MM.1S (cell line): ENCODE measurements at regions not wholly inside any gene's neighbourhood (a gene's known extent, or its start where the extent isn't known, plus 50 kb on each side); places are given as distances from the start of the nearest gene placed in this dataset.

Source experiments
- DNase-seq: peaks from one replicate; pipeline ENCODE4 v3.0.0-alpha.2; 2015
- H2AFZ ChIP-seq: fragments of 300-600 bp; sonication (generic); 2 replicates; pipeline ENCODE4 v1.6.0; 2016; ENCODE audit warnings: antibody characterized with exemption, low read length
- H3F3A ChIP-seq: fragments of 300-600 bp; sonication (generic); 2 replicates; pipeline ENCODE4 v1.6.1; 2016; ENCODE audit warnings: mild to moderate bottlenecking, antibody characterized with exemption, low read length, moderate library complexity, mixed read lengths; ENCODE audit not compliant: insufficient read depth
- H3K27ac ChIP-seq: fragments of 300-600 bp; sonication (generic); 2 replicates; pipeline ENCODE4 v1.5.1; 2016; ENCODE audit warnings: mild to moderate bottlenecking, low read length
- H3K27me3 ChIP-seq: fragments of 300-600 bp; sonication (generic); replicated peaks from 2 replicates; pipeline ENCODE4 v1.6.0; 2016; ENCODE audit warnings: low read length; ENCODE audit not compliant: insufficient read depth
- H3K36me3 ChIP-seq: fragments of 300-600 bp; sonication (generic); replicated peaks from 2 replicates; pipeline ENCODE4 v1.6.1; 2016; ENCODE audit warnings: mild to moderate bottlenecking, low read length, mixed read lengths; ENCODE audit not compliant: insufficient read depth
- H3K4me1 ChIP-seq: fragments of 300-600 bp; sonication (generic); 2 replicates; pipeline ENCODE4 v1.6.1; 2016; ENCODE audit warnings: low read length, mixed read lengths
- H3K4me2 ChIP-seq: fragments of 300-600 bp; sonication (generic); 2 replicates; pipeline ENCODE4 v1.6.0; 2016; ENCODE audit warnings: low read depth, low read length
- H3K4me3 ChIP-seq: fragments of 300-600 bp; sonication (generic); 2 replicates; pipeline ENCODE4 v1.5.1; 2016; ENCODE audit warnings: low read length, mixed read lengths
- H3K79me2 ChIP-seq: fragments of 300-600 bp; sonication (generic); 2 replicates; pipeline ENCODE4 v1.6.1; 2016; ENCODE audit warnings: mixed run types, low read length, mixed read lengths
- H3K9ac ChIP-seq: fragments of 300-600 bp; sonication (generic); 2 replicates; pipeline ENCODE4 v1.6.1; 2016; ENCODE audit warnings: low read length, mixed read lengths
- H3K9me2 ChIP-seq: fragments of 300-600 bp; sonication (generic); replicated peaks from 2 replicates; pipeline ENCODE4 v1.6.1; 2016; ENCODE audit warnings: mild to moderate bottlenecking, low read length, mixed read lengths; ENCODE audit not compliant: insufficient read depth
- H3K9me3 ChIP-seq: fragments of 300-600 bp; sonication (generic); replicated peaks from 2 replicates; pipeline ENCODE4 v1.6.1; 2016; ENCODE audit warnings: mild to moderate bottlenecking, low read length, mixed read lengths; ENCODE audit not compliant: insufficient read depth
- H4K20me1 ChIP-seq: fragments of 300-600 bp; sonication (generic); 2 replicates; pipeline ENCODE4 v1.6.1; 2016; ENCODE audit warnings: mild to moderate bottlenecking, low read length, moderate library complexity, mixed read lengths; ENCODE audit not compliant: insufficient read depth
- EZH2 ChIP-seq: fragments of 300-600 bp; sonication (generic); optimal IDR thresholded peaks from 2 replicates; pipeline ENCODE3; 2017; ENCODE audit warnings: low read depth, mild to moderate bottlenecking, antibody characterized with exemption, low read length, mixed read lengths
- EZH2phosphoT487 ChIP-seq: fragments of 300-600 bp; sonication (generic); IDR thresholded peaks from 2 replicates; pipeline ENCODE4 v1.6.1; 2018; ENCODE audit warnings: antibody characterized with exemption, low read length
- TF ChIP-seq, protein P1 (sequence below): fragments of 300-600 bp; sonication (generic); IDR thresholded peaks from 2 replicates; pipeline ENCODE4 v1.5.1; 2016; ENCODE audit warnings: antibody characterized with exemption, low read length, mixed read lengths

DNA sequence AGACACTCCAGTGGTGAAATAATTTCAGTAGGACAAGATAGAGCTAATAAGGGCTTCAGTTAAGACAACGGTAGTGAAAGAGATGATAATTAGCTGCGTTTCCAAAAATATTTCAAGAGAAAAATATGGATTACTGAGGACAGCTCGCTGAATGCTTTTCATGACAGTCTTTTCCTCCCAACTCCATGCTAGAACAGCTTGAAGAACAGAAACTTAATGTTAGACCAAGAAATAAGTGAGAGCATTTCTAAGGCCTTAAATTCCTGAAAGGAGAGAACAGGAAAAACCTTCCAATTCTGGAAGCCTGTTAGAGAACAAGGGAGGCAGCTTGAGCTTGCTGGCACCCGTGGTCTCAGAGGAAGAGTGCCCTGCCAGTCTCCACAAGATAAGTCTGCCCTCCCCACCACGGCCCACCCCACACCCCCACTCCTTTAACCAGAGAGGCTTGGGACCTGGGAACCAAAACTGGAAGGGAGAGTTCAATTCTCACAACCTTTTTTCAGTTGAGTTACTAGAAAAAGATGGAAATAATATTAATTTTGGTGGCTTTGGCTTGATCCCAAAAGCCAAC is 1148.0 kb upstream of the CELF2 start:
- Histone ChIP-seq H3F3A (no peaks in the 10 kb centered on the region), H3K9ac (no peak overlapping the region), H3K27ac (no peak overlapping the region), H3K79me2 (no peaks in the 10 kb centered on the region), H3K4me2 (no peak overlapping the region), H3K27me3 (no peaks in the 10 kb centered on the region), H3K9me2 (no peaks in the 10 kb centered on the region), H3K36me3 (no peaks in the 10 kb centered on the region), H2AFZ (no peak overlapping the region), H4K20me1 (no peaks in the 10 kb centered on the region), H3K9me3 (no peaks in the 10 kb centered on the region), H3K4me3 (no peak overlapping the region), H3K4me1 (no peaks in the 10 kb centered on the region)
- DNase-seq: no peak
- TF ChIP-seq EZH2phosphoT487: no peak
- TF ChIP-seq EZH2: no peak
- TF ChIP-seq, protein P1, sequence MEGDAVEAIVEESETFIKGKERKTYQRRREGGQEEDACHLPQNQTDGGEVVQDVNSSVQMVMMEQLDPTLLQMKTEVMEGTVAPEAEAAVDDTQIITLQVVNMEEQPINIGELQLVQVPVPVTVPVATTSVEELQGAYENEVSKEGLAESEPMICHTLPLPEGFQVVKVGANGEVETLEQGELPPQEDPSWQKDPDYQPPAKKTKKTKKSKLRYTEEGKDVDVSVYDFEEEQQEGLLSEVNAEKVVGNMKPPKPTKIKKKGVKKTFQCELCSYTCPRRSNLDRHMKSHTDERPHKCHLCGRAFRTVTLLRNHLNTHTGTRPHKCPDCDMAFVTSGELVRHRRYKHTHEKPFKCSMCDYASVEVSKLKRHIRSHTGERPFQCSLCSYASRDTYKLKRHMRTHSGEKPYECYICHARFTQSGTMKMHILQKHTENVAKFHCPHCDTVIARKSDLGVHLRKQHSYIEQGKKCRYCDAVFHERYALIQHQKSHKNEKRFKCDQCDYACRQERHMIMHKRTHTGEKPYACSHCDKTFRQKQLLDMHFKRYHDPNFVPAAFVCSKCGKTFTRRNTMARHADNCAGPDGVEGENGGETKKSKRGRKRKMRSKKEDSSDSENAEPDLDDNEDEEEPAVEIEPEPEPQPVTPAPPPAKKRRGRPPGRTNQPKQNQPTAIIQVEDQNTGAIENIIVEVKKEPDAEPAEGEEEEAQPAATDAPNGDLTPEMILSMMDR: no peak

DNA sequence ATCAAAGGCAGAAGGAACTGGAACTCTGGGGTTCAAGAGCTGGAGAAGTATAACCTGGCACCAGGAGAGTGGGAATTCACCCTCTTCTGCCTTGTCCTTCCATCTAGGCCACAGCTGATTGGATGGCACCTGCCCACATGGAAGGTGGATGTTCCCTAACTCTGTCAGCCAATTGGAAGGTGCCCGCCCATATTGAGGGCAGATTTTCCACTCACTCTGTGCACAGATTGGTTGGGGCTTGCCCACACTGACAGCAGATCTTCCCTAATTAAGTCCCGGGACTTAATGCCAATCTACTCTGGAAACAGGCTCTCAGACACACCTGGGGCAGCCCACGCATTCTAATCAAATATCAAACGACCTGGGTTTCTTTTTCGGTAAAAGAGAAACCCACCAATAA is 1142.3 kb upstream of the CELF2 start:
- no peak for TF ChIP-seq EZH2phosphoT487
- TF ChIP-seq, protein P1: no peak
- no peak for TF ChIP-seq EZH2
- Histone ChIP-seq H3K79me2 (no peaks in the 10 kb centered on the region), H3K27me3 (no peaks in the 10 kb centered on the region), H3K9me3 (no peaks in the 10 kb centered on the region), H3K9me2 (no peaks in the 10 kb centered on the region), H3K4me2 (no peak overlapping the region), H4K20me1 (no peaks in the 10 kb centered on the region), H3K4me1 (no peaks in the 10 kb centered on the region), H2AFZ (no peak overlapping the region), H3F3A (no peaks in the 10 kb centered on the region), H3K4me3 (no peak overlapping the region), H3K27ac (no peak overlapping the region), H3K36me3 (no peaks in the 10 kb centered on the region), H3K9ac (no peak overlapping the region)
- no peak for DNase-seq

DNA sequence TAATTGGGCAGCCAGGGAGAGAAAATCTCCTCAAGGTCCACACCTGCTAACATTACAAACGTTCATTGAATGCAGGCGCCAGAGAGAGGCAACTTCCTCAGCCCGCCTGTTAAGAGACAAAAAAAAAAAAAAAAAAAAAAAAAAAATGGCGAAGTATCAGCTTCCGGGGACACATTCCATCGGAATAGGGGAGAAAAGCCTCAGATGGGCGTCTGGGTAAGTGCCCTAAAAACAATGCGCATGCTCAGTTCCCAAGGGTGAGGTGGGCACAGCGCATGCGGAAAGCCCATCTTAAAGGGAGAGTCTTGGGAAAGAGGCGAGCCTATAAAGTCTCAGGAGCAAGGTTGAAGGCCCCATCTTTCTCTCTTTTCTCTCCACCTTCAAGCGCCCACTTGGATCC is 1139.7 kb upstream of the CELF2 start:
- TF ChIP-seq, protein P1: no peak
- H3K9me2 ChIP-seq: no peaks in the 10 kb centered on the region
- no peaks in the 10 kb centered on the region for H3K27me3 ChIP-seq
- no peak overlapping the region for H2AFZ ChIP-seq
- H3K79me2 ChIP-seq: no peaks in the 10 kb centered on the region
- H3F3A ChIP-seq: no peaks in the 10 kb centered on the region
- no peak for DNase-seq
- H3K27ac ChIP-seq: no peak overlapping the region
- no peak overlapping the region for H3K4me3 ChIP-seq
- H3K36me3 ChIP-seq: no peaks in the 10 kb centered on the region
- H3K9me3 ChIP-seq: no peaks in the 10 kb centered on the region
- H3K4me2 ChIP-seq: no peak overlapping the region
- no peaks in the 10 kb centered on the region for H4K20me1 ChIP-seq
- H3K4me1 ChIP-seq: no peaks in the 10 kb centered on the region
- H3K9ac ChIP-seq: no peak overlapping the region
